ENCODE measurements at regions not wholly inside any gene's neighbourhood (a gene's known extent, or its start where the extent isn't known, plus 50 kb on each side); places are given as distances from the start of the nearest gene placed in this dataset.

GRCh38 chr3:68373727-68374126, 558.6 kb downstream of the TAFA4 start:
- TF ChIP-seq CTCF (IDR thresholded peaks at IDR 0.05), result no peak
- WGBS (ENCODE audit: insufficient coverage), result 80% methylated on average over 1 of the region's 3 CpGs
- Histone ChIP-seq H3K27me3 (ENCODE audit: control insufficient read depth in 2 of 2, insufficient read depth in 2 of 2, low read length in 2 of 2) (no peaks in the 10 kb centered on the region), H3K79me2 (ENCODE audit: insufficient read depth, low read length) (no peaks in the 10 kb centered on the region), H3K27ac (ENCODE audit: low read depth in 1 of 2, low read length in 2 of 2) (no peak overlapping the region), H3K4me3 (replicated peaks in 1 of 3; ENCODE audit: low read depth in 2 of 3, low read length in 3 of 3) (no peak overlapping the region), H4K20me1 (ENCODE audit: insufficient read depth, low read length) (no peaks in the 10 kb centered on the region), H3K9ac (ENCODE audit: insufficient read depth, low read length, poor library complexity, severe bottlenecking) (no peak overlapping the region), H3K36me3 (replicated peaks in 1 of 2; ENCODE audit: control insufficient read depth in 1 of 2, insufficient read depth in 2 of 2, low read length in 2 of 2) (no peaks in the 10 kb centered on the region), H3K4me2 (replicated peaks; ENCODE audit: extremely low read depth, low read length, poor library complexity, severe bottlenecking) (no peak overlapping the region), H3K4me1 (ENCODE audit: control insufficient read depth in 1 of 2, insufficient read depth in 2 of 2, low read length in 2 of 2) (no peaks in the 10 kb centered on the region), H3K9me3 (replicated peaks in 1 of 2; ENCODE audit: control insufficient read depth in 1 of 2, insufficient read depth in 1 of 2, low read length in 2 of 2) (peaks cover 12 to 25% of the 10 kb centered on the region in 2 donors), H2AFZ (ENCODE audit: insufficient read depth, low read depth, low read length, poor library complexity, severe bottlenecking) (no peak overlapping the region)
- Mint-ChIP-seq H3K36me3 (no peaks in the 10 kb centered on the region), H3K9me3 (peaks cover 6 to 19% (median 11%) of the 10 kb centered on the region in 7 donors), H3K4me1 (no peaks in the 10 kb centered on the region), H3K27ac (no peak overlapping the region), H3K27me3 (ENCODE audit: low read depth in 3 of 3) (no peaks in the 10 kb centered on the region), H3K4me3 (no peak overlapping the region)
- no peak for DNase-seq
- intact Hi-C loops (cut with micrococcal nuclease), result no loop called here

- Histone ChIP-seq H3K27ac (ENCODE audit: low read depth in 1 of 2, low read length in 2 of 2) (no peak overlapping the region), H3K79me2 (ENCODE audit: insufficient read depth, low read length) (no peaks in the 10 kb centered on the region), H2AFZ (ENCODE audit: insufficient read depth, low read depth, low read length, poor library complexity, severe bottlenecking) (no peak overlapping the region), H3K4me1 (ENCODE audit: control insufficient read depth in 1 of 2, insufficient read depth in 2 of 2, low read length in 2 of 2) (no peaks in the 10 kb centered on the region), H3K4me3 (replicated peaks in 1 of 3; ENCODE audit: low read depth in 2 of 3, low read length in 3 of 3) (no peak overlapping the region), H3K9ac (ENCODE audit: insufficient read depth, low read length, poor library complexity, severe bottlenecking) (no peak overlapping the region), H3K36me3 (replicated peaks in 1 of 2; ENCODE audit: control insufficient read depth in 1 of 2, insufficient read depth in 2 of 2, low read length in 2 of 2) (no peaks in the 10 kb centered on the region), H3K27me3 (ENCODE audit: control insufficient read depth in 2 of 2, insufficient read depth in 2 of 2, low read length in 2 of 2) (no peaks in the 10 kb centered on the region), H3K4me2 (replicated peaks; ENCODE audit: extremely low read depth, low read length, poor library complexity, severe bottlenecking) (no peak overlapping the region), H4K20me1 (ENCODE audit: insufficient read depth, low read length) (no peaks in the 10 kb centered on the region), H3K9me3 (replicated peaks in 1 of 2; ENCODE audit: control insufficient read depth in 1 of 2, insufficient read depth in 1 of 2, low read length in 2 of 2) (no peaks in the 10 kb centered on the region)
- no peaks in the 10 kb centered on the region for H3K36me3 Mint-ChIP-seq
- TF ChIP-seq CTCF (IDR thresholded peaks at IDR 0.05), result no peak
- no peak overlapping the region for H3K27ac Mint-ChIP-seq
- DNase-seq, result no peak
- intact Hi-C loops (cut with micrococcal nuclease), result no loop called here
- no peak overlapping the region for H3K4me3 Mint-ChIP-seq
- H3K27me3 Mint-ChIP-seq (ENCODE audit: low read depth in 3 of 3), result no peaks in the 10 kb centered on the region
- WGBS (ENCODE audit: insufficient coverage), result no CpG with 5 or more reads among the region's 3 CpGs
- H3K9me3 Mint-ChIP-seq, result peaks cover 0 to 1% (median 0%) of the 10 kb centered on the region in 7 donors
- no peaks in the 10 kb centered on the region for H3K4me1 Mint-ChIP-seq
Measured at GRCh38 chr3:68363796-68364195, 568.6 kb downstream of the TAFA4 start.
